Loucy (cell line): ENCODE measurements at regions not wholly inside any gene's neighbourhood (a gene's known extent, or its start where the extent isn't known, plus 50 kb on each side); places are given as distances from the start of the nearest gene placed in this dataset.

Source experiments
- H2AFZ ChIP-seq: fragments of 200-600 bp; sonication (generic); 2 replicates; pipeline ENCODE4 v1.6.0; 2016; ENCODE audit warnings: antibody characterized with exemption, mild to moderate bottlenecking, low read length, moderate library complexity
- H3F3A ChIP-seq: fragments of 200-600 bp; 2 replicates; pipeline ENCODE4 v1.6.0; 2016; ENCODE audit warnings: antibody characterized with exemption, low read depth, mild to moderate bottlenecking
- H3K27me3 ChIP-seq: fragments of 200-600 bp; sonication (generic); 2 replicates; pipeline ENCODE4 v1.6.1; 2014; ENCODE audit warnings: low read length, mild to moderate bottlenecking; ENCODE audit not compliant: insufficient read depth, poor library complexity, severe bottlenecking
- H3K36me3 ChIP-seq: fragments of 200-600 bp; sonication (generic); 2 replicates; pipeline ENCODE4 v1.6.1; 2016; ENCODE audit warnings: low read length; ENCODE audit not compliant: insufficient read depth
- H3K4me1 ChIP-seq: fragments of 200-600 bp; sonication (generic); 2 replicates; pipeline ENCODE4 v1.5.1; 2014; ENCODE audit warnings: low read length, mild to moderate bottlenecking; ENCODE audit not compliant: insufficient read depth, poor library complexity, severe bottlenecking
- H3K4me2 ChIP-seq: fragments of 200-600 bp; sonication (generic); 2 replicates; pipeline ENCODE4 v1.6.0; 2014; ENCODE audit warnings: antibody characterized with exemption, low read length, low read depth, mild to moderate bottlenecking; ENCODE audit not compliant: poor library complexity, severe bottlenecking
- H3K4me3 ChIP-seq: fragments of 200-600 bp; sonication (generic); 2 replicates; pipeline ENCODE4 v1.5.1; 2014; ENCODE audit warnings: low read length, mild to moderate bottlenecking, mixed read lengths; ENCODE audit not compliant: poor library complexity, severe bottlenecking
- H3K79me2 ChIP-seq: fragments of 200-600 bp; sonication (generic); 2 replicates; pipeline ENCODE4 v1.6.1; 2014; ENCODE audit warnings: low read length; ENCODE audit not compliant: insufficient read depth
- H3K9ac ChIP-seq: fragments of 200-600 bp; sonication (generic); 2 replicates; pipeline ENCODE4 v1.6.0; 2014; ENCODE audit warnings: mild to moderate bottlenecking, low read depth, low read length, moderate library complexity; ENCODE audit not compliant: poor library complexity, severe bottlenecking
- H3K9me2 ChIP-seq: fragments of 200-600 bp; sonication (generic); replicated peaks from 2 replicates; pipeline ENCODE4 v1.6.1; 2016; ENCODE audit warnings: low read depth, low read length, mixed read lengths
- H3K9me3 ChIP-seq: fragments of 200-600 bp; sonication (generic); 2 replicates; pipeline ENCODE4 v1.6.1; 2014; ENCODE audit warnings: mild to moderate bottlenecking, antibody characterized with exemption, low read length, low read depth; ENCODE audit not compliant: insufficient read depth
- H4K20me1 ChIP-seq: fragments of 200-600 bp; sonication (generic); 2 replicates; pipeline ENCODE4 v1.6.0; 2014; ENCODE audit warnings: antibody characterized with exemption, low read length, mild to moderate bottlenecking; ENCODE audit not compliant: insufficient read depth, poor library complexity, severe bottlenecking
- CTCF ChIP-seq: fragments of 200-600 bp; sonication (generic); conservative IDR thresholded peaks from 2 replicates; pipeline ENCODE4 v1.5.1; 2014; ENCODE audit warnings: mild to moderate bottlenecking, antibody characterized with exemption, low read length
- EZH2phosphoT487 ChIP-seq: fragments of 200-600 bp; IDR thresholded peaks from 2 replicates; pipeline ENCODE4 v1.6.1; 2018; ENCODE audit warnings: antibody characterized with exemption, mild to moderate bottlenecking, moderate library complexity, borderline replicate concordance

GRCh38 chr3:164476631-164477030 is 601.7 kb downstream of the SI start:
- no peaks in the 10 kb centered on the region for H3K27me3 ChIP-seq
- no peaks in the 10 kb centered on the region for H3K9me2 ChIP-seq
- H3K4me3 ChIP-seq = no peak overlapping the region
- no peak for TF ChIP-seq CTCF
- no peak for TF ChIP-seq EZH2phosphoT487
- H3K9me3 ChIP-seq = no peaks in the 10 kb centered on the region
- H2AFZ ChIP-seq = no peak overlapping the region
- no peaks in the 10 kb centered on the region for H3F3A ChIP-seq
- H3K4me1 ChIP-seq = no peaks in the 10 kb centered on the region
- no peak overlapping the region for H3K4me2 ChIP-seq
- no peaks in the 10 kb centered on the region for H3K79me2 ChIP-seq
- no peak overlapping the region for H3K9ac ChIP-seq
- H3K36me3 ChIP-seq = no peaks in the 10 kb centered on the region
- H4K20me1 ChIP-seq = no peaks in the 10 kb centered on the region

GRCh38 chr3:164470471-164470870 is 607.8 kb downstream of the SI start:
- Histone ChIP-seq H3K4me3 (no peak overlapping the region), H3K4me2 (no peak overlapping the region)

GRCh38 chr3:164468055-164468454 is 610.2 kb downstream of the SI start:
- Histone ChIP-seq H3K36me3 (no peaks in the 10 kb centered on the region), H2AFZ (no peak overlapping the region), H3K4me3 (no peak overlapping the region), H3K9me2 (no peaks in the 10 kb centered on the region), H3F3A (no peaks in the 10 kb centered on the region), H3K4me1 (no peaks in the 10 kb centered on the region), H3K79me2 (no peaks in the 10 kb centered on the region), H4K20me1 (no peaks in the 10 kb centered on the region), H3K4me2 (no peak overlapping the region), H3K9me3 (peaks cover 3% of the 10 kb centered on the region; the same call in 1 of the 2 replicates), H3K9ac (no peak overlapping the region), H3K27me3 (no peaks in the 10 kb centered on the region)
- TF ChIP-seq EZH2phosphoT487 (no peak), CTCF (no peak)

More at GRCh38 chr3:164470471-164470870, 607.8 kb downstream of the SI start:
- Histone ChIP-seq H3K4me1 (no peaks in the 10 kb centered on the region), H3K79me2 (no peaks in the 10 kb centered on the region), H4K20me1 (no peaks in the 10 kb centered on the region), H3K9me3 (peaks cover 3% of the 10 kb centered on the region; the same call in 1 of the 2 replicates), H3K9me2 (no peaks in the 10 kb centered on the region), H3K27me3 (no peaks in the 10 kb centered on the region), H2AFZ (no peak overlapping the region), H3K36me3 (no peaks in the 10 kb centered on the region), H3K9ac (no peak overlapping the region), H3F3A (no peaks in the 10 kb centered on the region)
- TF ChIP-seq EZH2phosphoT487 (no peak), CTCF (no peak)
